ENCODE measurements at regions not wholly inside any gene's neighbourhood (a gene's known extent, or its start where the extent isn't known, plus 50 kb on each side); places are given as distances from the start of the nearest gene placed in this dataset.

DNA sequence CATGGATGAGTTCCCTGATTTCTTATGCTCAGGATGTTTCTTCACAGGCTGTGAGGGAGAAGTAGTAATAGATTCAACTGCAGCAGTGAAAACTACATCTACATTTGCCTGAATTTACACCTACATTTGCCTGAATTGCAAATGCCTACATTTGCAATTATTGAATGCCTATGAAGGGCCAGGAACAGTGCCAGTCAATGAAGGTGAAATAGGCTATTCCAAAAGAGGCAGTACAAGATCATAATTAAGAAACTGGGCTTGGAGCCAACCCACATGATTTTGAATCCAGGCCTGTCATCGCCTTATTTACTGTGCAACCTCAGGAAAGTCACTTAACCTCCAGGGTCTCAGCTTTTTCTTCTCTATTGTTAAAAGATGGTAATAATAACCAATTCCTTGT, 1353.3 kb downstream of the FAM181B start:
- TF ChIP-seq, protein P1, sequence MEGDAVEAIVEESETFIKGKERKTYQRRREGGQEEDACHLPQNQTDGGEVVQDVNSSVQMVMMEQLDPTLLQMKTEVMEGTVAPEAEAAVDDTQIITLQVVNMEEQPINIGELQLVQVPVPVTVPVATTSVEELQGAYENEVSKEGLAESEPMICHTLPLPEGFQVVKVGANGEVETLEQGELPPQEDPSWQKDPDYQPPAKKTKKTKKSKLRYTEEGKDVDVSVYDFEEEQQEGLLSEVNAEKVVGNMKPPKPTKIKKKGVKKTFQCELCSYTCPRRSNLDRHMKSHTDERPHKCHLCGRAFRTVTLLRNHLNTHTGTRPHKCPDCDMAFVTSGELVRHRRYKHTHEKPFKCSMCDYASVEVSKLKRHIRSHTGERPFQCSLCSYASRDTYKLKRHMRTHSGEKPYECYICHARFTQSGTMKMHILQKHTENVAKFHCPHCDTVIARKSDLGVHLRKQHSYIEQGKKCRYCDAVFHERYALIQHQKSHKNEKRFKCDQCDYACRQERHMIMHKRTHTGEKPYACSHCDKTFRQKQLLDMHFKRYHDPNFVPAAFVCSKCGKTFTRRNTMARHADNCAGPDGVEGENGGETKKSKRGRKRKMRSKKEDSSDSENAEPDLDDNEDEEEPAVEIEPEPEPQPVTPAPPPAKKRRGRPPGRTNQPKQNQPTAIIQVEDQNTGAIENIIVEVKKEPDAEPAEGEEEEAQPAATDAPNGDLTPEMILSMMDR (IDR thresholded peaks at IDR 0.05; ENCODE audit: poor library complexity): no peak
- TF ChIP-seq EZH2 (IDR thresholded peaks at IDR 0.05; ENCODE audit: borderline replicate concordance): no peak
